Mesenchymal stem cell (in vitro differentiated cells and primary cell): ENCODE measurements at regions not wholly inside any gene's neighbourhood (a gene's known extent, or its start where the extent isn't known, plus 50 kb on each side); places are given as distances from the start of the nearest gene placed in this dataset.

Experiments used
- DNase-seq: peaks from one replicate; pipeline ENCODE4 v3.0.0-alpha.2; 2013
- H2AFZ ChIP-seq: one replicate; pipeline ENCODE4 v1.6.1; 2013; ENCODE audit warnings: low read depth, mild to moderate bottlenecking, control low read depth, inconsistent platforms, low read length, moderate library complexity
- H2AK5ac ChIP-seq: 2 replicates; pipeline ENCODE4 v1.6.1; 2013; ENCODE audit warnings: low read length, moderate library complexity, mild to moderate bottlenecking, inconsistent platforms; ENCODE audit not compliant: severe bottlenecking
- H2BK120ac ChIP-seq: one replicate; pipeline ENCODE4 v1.6.1; 2013; ENCODE audit warnings: low read depth, mild to moderate bottlenecking, inconsistent platforms, low read length, moderate library complexity
- H2BK12ac ChIP-seq, 2 experiments: one replicate each; pipeline ENCODE4 v1.6.1; 2013; ENCODE audit warnings: inconsistent platforms in 2 of 2, low read length in 2 of 2, mild to moderate bottlenecking in 2 of 2, moderate library complexity in 2 of 2, control low read depth in 1 of 2
- H2BK15ac ChIP-seq: one replicate; pipeline ENCODE4 v1.6.1; 2013; ENCODE audit warnings: mild to moderate bottlenecking, low read depth, inconsistent platforms; ENCODE audit not compliant: poor library complexity, severe bottlenecking
- H2BK5ac ChIP-seq: 2 replicates; pipeline ENCODE4 v1.6.1; 2013; ENCODE audit warnings: low read depth, mild to moderate bottlenecking, low read length, control low read depth, inconsistent platforms; ENCODE audit not compliant: poor library complexity, severe bottlenecking
- H3K14ac ChIP-seq, 2 experiments: one replicate each; pipeline ENCODE4 v1.6.1; 2013; ENCODE audit warnings: inconsistent platforms in 2 of 2, low read length in 2 of 2, control low read depth in 1 of 2, mild to moderate bottlenecking in 1 of 2, moderate library complexity in 1 of 2
- H3K18ac ChIP-seq, 2 experiments: one replicate each; pipeline ENCODE4 v1.6.1; 2013; ENCODE audit warnings: inconsistent platforms in 2 of 2, low read length in 2 of 2, control low read depth in 1 of 2, low read depth in 1 of 2, mild to moderate bottlenecking in 1 of 2
- H3K23ac ChIP-seq, 2 experiments: one replicate each; pipeline ENCODE4 v1.6.1; 2013; ENCODE audit warnings: inconsistent platforms in 2 of 2, low read length in 2 of 2, mild to moderate bottlenecking in 2 of 2, moderate library complexity in 2 of 2, control low read depth in 1 of 2
- H3K27ac ChIP-seq: 2 replicates; pipeline ENCODE4 v1.5.1; 2013; ENCODE audit warnings: mild to moderate bottlenecking, moderate library complexity, low read length, control low read depth, inconsistent platforms; ENCODE audit not compliant: poor library complexity, severe bottlenecking
- H3K27me3 ChIP-seq, 2 experiments: 2 replicates each; pipeline versions ENCODE4 v1.6.1 to v1.7.0; 2013; ENCODE audit warnings: low read length in 2 of 2, mild to moderate bottlenecking in 2 of 2, moderate library complexity in 2 of 2, control low read depth in 1 of 2, inconsistent platforms in 1 of 2; ENCODE audit not compliant: control insufficient read depth in 1 of 2, insufficient read depth in 1 of 2
- H3K36me3 ChIP-seq, 2 experiments: 2 replicates each; pipeline versions ENCODE4 v1.6.1 to v1.7.0; 2013; ENCODE audit warnings: low read length in 2 of 2, control low read depth in 1 of 2, inconsistent platforms in 1 of 2, low read depth in 1 of 2, mild to moderate bottlenecking in 1 of 2; ENCODE audit not compliant: insufficient read depth in 2 of 2, control insufficient read depth in 1 of 2
- H3K4ac ChIP-seq, 2 experiments: one replicate each; pipeline ENCODE4 v1.6.1; 2013; ENCODE audit warnings: inconsistent platforms in 2 of 2, low read length in 2 of 2, mild to moderate bottlenecking in 2 of 2, moderate library complexity in 2 of 2, control low read depth in 1 of 2, low read depth in 1 of 2
- H3K4me1 ChIP-seq: 2 replicates; pipeline ENCODE4 v1.6.1; 2013; ENCODE audit warnings: low read depth, low read length, control low read depth; ENCODE audit not compliant: control insufficient read depth, insufficient read depth
- H3K4me2 ChIP-seq: 2 replicates; pipeline ENCODE4 v1.6.1; 2013; ENCODE audit warnings: low read length, mild to moderate bottlenecking, inconsistent platforms; ENCODE audit not compliant: poor library complexity, severe bottlenecking
- H3K4me3 ChIP-seq, 2 experiments: 2 replicates each; pipeline versions ENCODE4 v1.5.1 to v1.7.0; 2013; ENCODE audit warnings: low read length in 2 of 2, mild to moderate bottlenecking in 2 of 2, control low read depth in 1 of 2, low read depth in 1 of 2; ENCODE audit not compliant: insufficient read depth in 1 of 2
- H3K79me1 ChIP-seq: replicated peaks from 2 replicates; pipeline ENCODE4 v1.6.1; 2013; ENCODE audit warnings: mild to moderate bottlenecking, control low read depth, low read length, inconsistent platforms; ENCODE audit not compliant: poor library complexity, severe bottlenecking
- H3K9ac ChIP-seq: 2 replicates; pipeline ENCODE4 v1.7.0; 2013; ENCODE audit warnings: mild to moderate bottlenecking, low read length, moderate library complexity
- H3K9me3 ChIP-seq: 2 replicates; pipeline ENCODE4 v1.7.0; 2013; ENCODE audit warnings: mild to moderate bottlenecking, low read length; ENCODE audit not compliant: control insufficient read depth
- H4K8ac ChIP-seq: one replicate; pipeline ENCODE4 v1.6.1; 2013; ENCODE audit warnings: inconsistent platforms, mild to moderate bottlenecking, low read length, moderate library complexity
- H4K91ac ChIP-seq: one replicate; pipeline ENCODE4 v1.6.1; 2013; ENCODE audit warnings: mild to moderate bottlenecking, low read length, inconsistent platforms
- WGBS: methylation state at CpG from one replicate; pipeline ENCODE4 v1.1.7; 2013; ENCODE audit warnings: mixed read lengths; 5-methylcytosine and 5-hydroxymethylcytosine counted together

DNA sequence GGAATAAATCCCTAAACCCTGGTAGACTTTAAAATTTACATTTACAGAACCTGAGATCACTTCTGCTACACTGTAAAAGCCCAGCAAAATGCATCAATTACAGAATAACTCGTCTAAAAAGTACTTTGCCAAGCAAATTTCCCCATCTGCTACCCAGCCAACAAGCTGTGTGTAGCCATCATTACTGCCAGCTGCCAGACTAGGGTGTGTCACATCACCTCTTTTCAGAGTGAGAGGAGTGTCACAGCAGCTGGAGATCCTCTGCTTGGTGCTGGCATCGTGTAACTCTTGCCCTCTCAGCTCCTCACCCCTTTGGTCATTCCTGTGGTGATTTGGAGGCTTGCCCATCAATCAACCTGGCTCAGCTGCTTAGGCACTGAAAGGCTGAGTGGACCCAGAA is 340.4 kb upstream of the MMADHC start:
- no peak overlapping the region for H3K4me2 ChIP-seq
- H2BK12ac ChIP-seq, result no peak overlapping the region
- H3K4me1 ChIP-seq, result peaks cover 3% of the 10 kb centered on the region
- no peak overlapping the region for H4K8ac ChIP-seq
- H3K4me3 ChIP-seq, result no peak overlapping the region
- peak overlapping the region; percentile 78 for H4K91ac ChIP-seq
- H3K36me3 ChIP-seq, result no peaks in the 10 kb centered on the region
- H2AFZ ChIP-seq, result no peak overlapping the region
- H3K4ac ChIP-seq, result no peak overlapping the region
- WGBS, result 76% methylated on average over 2 of the region's 2 CpGs
- H3K27me3 ChIP-seq, result no peaks in the 10 kb centered on the region
- H3K9me3 ChIP-seq, result no peaks in the 10 kb centered on the region
- H2BK120ac ChIP-seq, result no peak overlapping the region
- H3K27ac ChIP-seq, result no peak overlapping the region
- no peak overlapping the region for H3K14ac ChIP-seq
- H3K9ac ChIP-seq, result no peak overlapping the region
- H2AK5ac ChIP-seq, result no peak overlapping the region
- H2BK15ac ChIP-seq, result no peak overlapping the region
- H3K23ac ChIP-seq, result no peak overlapping the region
- DNase-seq, result no peak
- H3K79me1 ChIP-seq, result no peaks in the 10 kb centered on the region
- no peak overlapping the region for H2BK5ac ChIP-seq
- H3K18ac ChIP-seq, result no peak overlapping the region

DNA sequence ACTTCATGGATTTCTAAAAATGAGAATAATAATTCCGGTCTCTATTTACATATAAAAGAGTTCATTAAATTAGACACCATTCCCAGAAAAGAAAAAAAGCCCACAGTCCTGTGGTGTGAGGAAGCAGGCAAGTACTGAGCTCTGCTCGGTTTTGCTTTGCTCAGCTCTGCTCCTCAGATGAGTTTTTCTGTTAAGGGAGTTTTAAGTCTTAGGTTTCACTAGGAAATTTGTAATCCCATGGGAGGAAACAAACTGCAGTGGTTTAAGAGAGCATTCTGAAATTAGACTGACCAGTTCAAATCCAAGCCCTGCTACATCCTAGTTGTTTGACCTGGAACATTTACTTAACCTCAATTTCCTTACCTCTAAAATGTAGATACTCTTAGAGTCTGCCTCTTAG is 338.6 kb upstream of the MMADHC start:
- no peak overlapping the region for H4K91ac ChIP-seq
- no peaks in the 10 kb centered on the region for H3K27me3 ChIP-seq
- H3K23ac ChIP-seq, result no peak overlapping the region
- H4K8ac ChIP-seq, result no peak overlapping the region
- H3K36me3 ChIP-seq, result no peaks in the 10 kb centered on the region
- WGBS, result 70% methylated on average over 1 of the region's 2 CpGs
- H3K9ac ChIP-seq, result no peak overlapping the region
- no peak overlapping the region for H3K14ac ChIP-seq
- H3K4me3 ChIP-seq, result no peak overlapping the region
- no peak overlapping the region for H2BK15ac ChIP-seq
- DNase-seq, result no peak
- H3K4ac ChIP-seq, result no peak overlapping the region
- peaks cover 3% of the 10 kb centered on the region for H3K4me1 ChIP-seq
- no peak overlapping the region for H2BK5ac ChIP-seq
- no peak overlapping the region for H3K4me2 ChIP-seq
- no peak overlapping the region for H2BK120ac ChIP-seq
- H3K18ac ChIP-seq, result no peak overlapping the region
- H2AK5ac ChIP-seq, result no peak overlapping the region
- H3K9me3 ChIP-seq, result peaks cover 4% of the 10 kb centered on the region
- H3K79me1 ChIP-seq, result no peaks in the 10 kb centered on the region
- no peak overlapping the region for H2BK12ac ChIP-seq
- no peak overlapping the region for H2AFZ ChIP-seq
- no peak overlapping the region for H3K27ac ChIP-seq

DNA sequence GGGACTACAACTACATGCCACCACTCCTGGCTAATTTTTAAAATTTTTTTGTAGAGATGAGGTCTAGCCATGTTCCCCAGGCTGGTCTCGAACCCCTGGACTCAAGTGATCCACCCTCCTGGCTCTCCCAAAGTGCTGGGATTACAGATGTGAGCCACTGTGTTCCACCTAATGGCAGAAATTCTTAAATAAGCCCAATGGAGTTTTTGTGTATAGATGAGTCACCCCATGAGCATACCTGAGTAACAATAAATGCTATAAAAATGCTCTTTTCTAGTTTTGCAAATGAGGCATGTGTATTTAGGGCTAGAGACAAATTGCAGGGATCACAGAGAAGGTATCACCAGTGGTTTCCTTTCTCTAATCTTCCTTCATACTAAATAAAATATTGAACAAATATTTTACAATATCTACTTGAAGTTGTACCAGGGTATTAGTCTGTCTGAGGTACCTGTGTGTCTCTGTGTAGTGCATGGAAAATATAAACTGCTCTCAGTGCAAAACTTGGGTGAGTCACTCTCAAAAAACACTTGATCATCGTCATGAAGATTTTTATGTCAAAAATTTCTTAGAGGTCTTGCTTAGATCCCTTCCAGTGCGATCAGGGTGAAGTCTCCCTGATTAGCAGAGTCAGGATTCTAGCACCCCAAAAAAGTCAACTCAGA is 337.1 kb upstream of the MMADHC start:
- H3K4me2 ChIP-seq, result no peak overlapping the region
- peaks cover 3% of the 10 kb centered on the region for H3K4me1 ChIP-seq
- H3K4me3 ChIP-seq, result no peak overlapping the region
- H3K9me3 ChIP-seq, result peaks cover 14% of the 10 kb centered on the region
- no peaks in the 10 kb centered on the region for H3K79me1 ChIP-seq
- no peak for DNase-seq
- no peak overlapping the region for H2AFZ ChIP-seq
- peak overlapping the region; percentile 81 for H3K27ac ChIP-seq
- no peak overlapping the region for H3K14ac ChIP-seq
- peak overlapping the region; percentile 51 for H2BK5ac ChIP-seq
- no peak overlapping the region for H2BK15ac ChIP-seq
- no peaks in the 10 kb centered on the region for H3K36me3 ChIP-seq
- H3K18ac ChIP-seq, result no peak overlapping the region
- no peaks in the 10 kb centered on the region for H3K27me3 ChIP-seq
- H3K4ac ChIP-seq, result no peak overlapping the region
- no peak overlapping the region for H2BK120ac ChIP-seq
- peak overlapping the region; percentile 0 for H3K9ac ChIP-seq
- 83% methylated on average over 3 of the region's 3 CpGs for WGBS
- H4K8ac ChIP-seq, result no peak overlapping the region
- H3K23ac ChIP-seq, result no peak overlapping the region
- H4K91ac ChIP-seq, result no peak overlapping the region
- peak overlapping the region; percentile 65 for H2AK5ac ChIP-seq
- H2BK12ac ChIP-seq, result no peak overlapping the region

DNA sequence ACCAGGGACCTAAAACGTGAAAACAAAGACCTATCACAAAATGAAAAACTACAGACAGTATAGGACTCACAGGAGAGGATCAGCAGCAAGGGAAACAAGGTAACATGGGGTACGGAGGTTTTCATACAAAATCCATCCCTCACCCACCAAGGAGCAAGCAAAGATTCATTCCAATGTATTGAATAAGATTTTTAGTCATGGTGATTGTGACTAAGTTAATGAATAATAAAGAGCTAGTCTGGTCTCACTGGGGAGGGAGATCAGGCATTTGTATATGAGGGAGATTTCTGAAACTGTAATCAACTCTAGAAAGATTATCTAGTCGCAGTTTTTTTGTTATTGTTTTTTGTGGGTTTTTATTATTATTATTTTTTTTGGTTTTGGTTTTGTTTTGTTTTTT is 336.5 kb upstream of the MMADHC start:
- H3K79me1 ChIP-seq, result no peaks in the 10 kb centered on the region
- H3K9me3 ChIP-seq, result peaks cover 14% of the 10 kb centered on the region
- peak overlapping the region; percentile 51 for H2BK5ac ChIP-seq
- H3K4me3 ChIP-seq, result no peak overlapping the region
- WGBS, result 92% methylated on average over 1 of the region's 3 CpGs
- no peak overlapping the region for H2BK12ac ChIP-seq
- no peak overlapping the region for H2AFZ ChIP-seq
- H3K4me2 ChIP-seq, result peak overlapping the region; percentile 33
- H3K9ac ChIP-seq, result peak overlapping the region; percentile 0
- no peak overlapping the region for H2BK15ac ChIP-seq
- peak overlapping the region; percentile 81 for H3K27ac ChIP-seq
- no peak overlapping the region for H3K23ac ChIP-seq
- no peak overlapping the region for H4K8ac ChIP-seq
- H2BK120ac ChIP-seq, result no peak overlapping the region
- H3K36me3 ChIP-seq, result no peaks in the 10 kb centered on the region
- no peak overlapping the region for H3K18ac ChIP-seq
- H2AK5ac ChIP-seq, result no peak overlapping the region
- no peaks in the 10 kb centered on the region for H3K27me3 ChIP-seq
- peaks cover 3% of the 10 kb centered on the region for H3K4me1 ChIP-seq
- no peak overlapping the region for H4K91ac ChIP-seq
- no peak overlapping the region for H3K4ac ChIP-seq
- no peak overlapping the region for H3K14ac ChIP-seq
- DNase-seq, result no peak
